Activated T-helper 1 cell treated with anti-CD3 and anti-CD28 coated beads, Interleukin-12 subunit alpha, Interleukin-12 subunit beta, Interleukin-2, Interleukin-4 antibody, amounts not matched to agents 30 ng/mL and 10 ng/mL and 1 ng/mL, durations not matched to agents 14 hours and 24 hours and 36 hours (primary cell): ENCODE measurements at regions not wholly inside any gene's neighbourhood (a gene's known extent, or its start where the extent isn't known, plus 50 kb on each side); places are given as distances from the start of the nearest gene placed in this dataset.

Experiments used
- DNase-seq: peaks from one replicate; pipeline ENCODE4 v3.0.0; 2021; ENCODE audit warnings: low spot score
- H3K27ac Mint-ChIP-seq: one replicate; pipeline ENCODE4 v1.8.0; 2021; ENCODE audit warnings: mild to moderate bottlenecking, mixed read lengths
- H3K27me3 Mint-ChIP-seq: one replicate; pipeline ENCODE4 v1.8.0; 2022; ENCODE audit warnings: mild to moderate bottlenecking, moderate library complexity, mixed read lengths; ENCODE audit not compliant: insufficient read depth
- H3K36me3 Mint-ChIP-seq: one replicate; pipeline ENCODE4 v1.8.0; 2021; ENCODE audit warnings: low read depth, mixed read lengths
- H3K4me1 Mint-ChIP-seq: one replicate; pipeline ENCODE4 v1.8.0; 2021; ENCODE audit warnings: low read depth, mixed read lengths
- H3K4me3 Mint-ChIP-seq: one replicate; pipeline ENCODE4 v1.8.0; 2021; ENCODE audit warnings: mild to moderate bottlenecking, moderate library complexity, mixed read lengths
- H3K9me3 Mint-ChIP-seq: one replicate; pipeline ENCODE4 v1.8.0; 2021; ENCODE audit warnings: mixed read lengths
- intact Hi-C: fragments of 100-400 bp; cut with micrococcal nuclease; formaldehyde crosslinking; loops from one replicate; pipeline ENCODE4 v1.15.1; 2024

DNA sequence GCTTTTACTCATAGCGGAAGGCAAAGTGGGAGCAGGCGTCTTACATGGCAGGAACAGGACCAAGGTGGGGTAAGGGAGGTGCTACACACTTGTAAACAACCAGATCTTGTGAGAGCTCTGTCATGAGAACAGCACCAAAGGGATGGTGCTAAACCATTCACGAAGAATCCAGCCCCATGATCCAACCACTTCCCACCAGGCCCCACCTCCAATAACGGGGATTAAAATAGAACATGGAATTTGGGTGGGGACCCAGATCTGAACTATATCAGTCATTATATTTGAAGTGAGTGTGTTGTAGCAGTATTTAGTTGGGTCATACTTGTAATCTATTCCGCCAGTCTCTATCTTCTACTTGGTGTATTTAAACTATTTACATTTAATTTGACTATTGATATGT is 190.9 kb downstream of the RPLP1 start:
- Mint-ChIP-seq H3K4me1 (no peaks in the 10 kb centered on the region), H3K4me3 (no peak overlapping the region), H3K27me3 (peaks cover 21% of the 10 kb centered on the region), H3K27ac (no peak overlapping the region), H3K36me3 (no peaks in the 10 kb centered on the region), H3K9me3 (peaks cover 15% of the 10 kb centered on the region)
- intact Hi-C loops = no loop called here
- DNase-seq = no peak

GRCh38 chr15:69643971-69644370 is 191.4 kb downstream of the RPLP1 start:
- H3K27me3 Mint-ChIP-seq = peaks cover 26% of the 10 kb centered on the region
- intact Hi-C loops = no loop called here
- no peak overlapping the region for H3K4me3 Mint-ChIP-seq

DNA sequence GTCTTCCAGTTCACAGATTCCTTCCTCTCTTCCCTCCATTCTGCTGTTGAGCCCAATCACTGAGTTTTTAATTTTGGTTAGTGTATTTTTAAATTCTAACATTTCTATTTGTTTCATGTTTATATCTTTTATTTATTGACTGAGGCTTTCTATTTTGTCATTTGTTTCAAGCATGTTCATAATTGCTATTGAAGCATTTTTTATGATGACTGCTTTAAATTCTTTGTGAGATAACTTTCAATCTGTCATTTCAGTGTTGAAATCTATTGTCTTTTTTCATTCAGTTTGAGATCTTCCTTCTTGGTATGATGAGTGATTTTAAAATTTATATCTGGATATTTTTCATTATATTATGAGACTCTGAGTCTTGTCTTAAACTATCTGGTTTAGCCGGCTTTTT is 192.3 kb downstream of the RPLP1 start:
- intact Hi-C loops = no loop called here
- peaks cover 13% of the 10 kb centered on the region for H3K9me3 Mint-ChIP-seq
- no peak for DNase-seq
- peaks cover 29% of the 10 kb centered on the region for H3K27me3 Mint-ChIP-seq
- H3K27ac Mint-ChIP-seq = no peak overlapping the region
- H3K36me3 Mint-ChIP-seq = no peaks in the 10 kb centered on the region
- no peaks in the 10 kb centered on the region for H3K4me1 Mint-ChIP-seq
- no peak overlapping the region for H3K4me3 Mint-ChIP-seq

More at GRCh38 chr15:69643971-69644370, 191.4 kb downstream of the RPLP1 start:
- DNase-seq = no peak
- Mint-ChIP-seq H3K27ac (no peak overlapping the region), H3K4me1 (no peaks in the 10 kb centered on the region), H3K36me3 (no peaks in the 10 kb centered on the region), H3K9me3 (peaks cover 15% of the 10 kb centered on the region)

DNA sequence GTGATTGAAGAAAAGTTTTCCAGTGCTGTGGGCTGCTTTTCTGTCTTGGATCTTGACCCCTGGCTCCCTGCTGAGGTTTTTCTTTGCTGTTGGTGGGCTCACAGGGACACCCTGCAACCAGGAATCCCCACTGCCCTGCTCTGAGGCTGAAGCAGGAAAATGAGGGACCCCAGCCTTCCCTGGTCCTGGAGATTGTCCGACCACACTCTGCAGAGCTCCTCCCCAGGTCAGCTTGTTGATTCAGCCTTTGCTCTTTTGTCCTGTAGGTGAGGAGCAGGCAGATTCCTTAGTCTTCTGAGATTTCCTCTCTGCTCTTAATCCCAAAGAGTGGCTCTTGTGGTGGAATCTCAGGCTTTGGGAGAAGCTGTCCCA is 194.5 kb downstream of the RPLP1 start:
- Mint-ChIP-seq H3K4me1 (no peaks in the 10 kb centered on the region), H3K27me3 (peaks cover 18% of the 10 kb centered on the region), H3K36me3 (no peaks in the 10 kb centered on the region), H3K27ac (no peak overlapping the region), H3K4me3 (no peak overlapping the region), H3K9me3 (no peaks in the 10 kb centered on the region)
- DNase-seq = no peak
- intact Hi-C loops = no loop called here

GRCh38 chr15:69648212-69648611 is 195.6 kb downstream of the RPLP1 start:
- Mint-ChIP-seq H3K9me3 (no peaks in the 10 kb centered on the region), H3K4me3 (no peak overlapping the region), H3K27me3 (peaks cover 19% of the 10 kb centered on the region), H3K27ac (no peak overlapping the region), H3K4me1 (no peaks in the 10 kb centered on the region), H3K36me3 (no peaks in the 10 kb centered on the region)
- no peak for DNase-seq
- intact Hi-C loops = no loop called here

- H3K4me3 Mint-ChIP-seq = no peak overlapping the region
These were observed 196.4 kb downstream of the RPLP1 start for GRCh38 chr15:69648775-69649735.

GRCh38 chr15:69652293-69652692 is 199.7 kb downstream of the RPLP1 start:
- Mint-ChIP-seq H3K27me3 (peaks cover 11% of the 10 kb centered on the region), H3K4me3 (no peak overlapping the region), H3K36me3 (no peaks in the 10 kb centered on the region), H3K4me1 (no peaks in the 10 kb centered on the region), H3K9me3 (no peaks in the 10 kb centered on the region), H3K27ac (no peak overlapping the region)
- no peak for DNase-seq
- intact Hi-C loops = no loop called here

More at GRCh38 chr15:69648775-69649735, 196.4 kb downstream of the RPLP1 start:
- Mint-ChIP-seq H3K4me1 (no peaks in the 10 kb centered on the region), H3K27ac (no peak overlapping the region), H3K9me3 (no peaks in the 10 kb centered on the region), H3K36me3 (no peaks in the 10 kb centered on the region), H3K27me3 (peaks cover 17% of the 10 kb centered on the region)
- no peak for DNase-seq
- intact Hi-C loops = no loop called here

GRCh38 chr15:69652751-69653305 is 200.2 kb downstream of the RPLP1 start:
- Mint-ChIP-seq H3K27ac (no peak overlapping the region), H3K9me3 (no peaks in the 10 kb centered on the region), H3K27me3 (peaks cover 11% of the 10 kb centered on the region), H3K4me1 (no peaks in the 10 kb centered on the region), H3K4me3 (no peak overlapping the region), H3K36me3 (no peaks in the 10 kb centered on the region)
- intact Hi-C loops = no loop called here
- no peak for DNase-seq

DNA sequence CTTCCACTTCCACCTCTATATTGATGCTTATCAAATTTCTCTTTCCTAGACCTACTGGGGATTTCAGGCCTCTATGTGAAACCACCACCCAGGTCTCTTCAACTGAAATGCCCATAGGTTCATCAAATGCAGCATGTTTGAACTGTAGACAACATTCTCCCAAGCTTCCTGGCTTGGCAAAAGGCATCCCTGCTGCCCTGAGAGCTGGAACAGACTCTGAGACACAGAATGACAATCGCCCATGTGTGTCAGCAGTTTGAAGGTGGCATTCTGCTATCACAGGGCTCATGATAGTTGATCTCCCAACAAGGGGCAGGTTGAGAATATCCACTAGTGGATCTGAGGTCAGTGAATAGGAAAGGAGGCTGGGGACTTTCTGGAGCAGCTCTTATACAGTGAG is 200.7 kb downstream of the RPLP1 start:
- Mint-ChIP-seq H3K27me3 (peaks cover 11% of the 10 kb centered on the region), H3K4me3 (no peak overlapping the region), H3K4me1 (no peaks in the 10 kb centered on the region), H3K27ac (no peak overlapping the region), H3K9me3 (no peaks in the 10 kb centered on the region), H3K36me3 (no peaks in the 10 kb centered on the region)
- intact Hi-C loops = no loop called here
- DNase-seq = no peak

GRCh38 chr15:69653846-69654245 is 201.2 kb downstream of the RPLP1 start:
- Mint-ChIP-seq H3K4me3 (no peak overlapping the region), H3K36me3 (no peaks in the 10 kb centered on the region), H3K4me1 (no peaks in the 10 kb centered on the region), H3K27me3 (peaks cover 7% of the 10 kb centered on the region), H3K27ac (no peak overlapping the region), H3K9me3 (no peaks in the 10 kb centered on the region)
- intact Hi-C loops = no loop called here
- DNase-seq = no peak

GRCh38 chr15:69656271-69657030 is 203.8 kb downstream of the RPLP1 start:
- H3K27ac Mint-ChIP-seq = no peak overlapping the region
- DNase-seq = no peak
- intact Hi-C loops = no loop called here
- no peaks in the 10 kb centered on the region for H3K9me3 Mint-ChIP-seq
- no peaks in the 10 kb centered on the region for H3K36me3 Mint-ChIP-seq
- H3K27me3 Mint-ChIP-seq = peaks cover 2% of the 10 kb centered on the region
- no peaks in the 10 kb centered on the region for H3K4me1 Mint-ChIP-seq
- no peak overlapping the region for H3K4me3 Mint-ChIP-seq

DNA sequence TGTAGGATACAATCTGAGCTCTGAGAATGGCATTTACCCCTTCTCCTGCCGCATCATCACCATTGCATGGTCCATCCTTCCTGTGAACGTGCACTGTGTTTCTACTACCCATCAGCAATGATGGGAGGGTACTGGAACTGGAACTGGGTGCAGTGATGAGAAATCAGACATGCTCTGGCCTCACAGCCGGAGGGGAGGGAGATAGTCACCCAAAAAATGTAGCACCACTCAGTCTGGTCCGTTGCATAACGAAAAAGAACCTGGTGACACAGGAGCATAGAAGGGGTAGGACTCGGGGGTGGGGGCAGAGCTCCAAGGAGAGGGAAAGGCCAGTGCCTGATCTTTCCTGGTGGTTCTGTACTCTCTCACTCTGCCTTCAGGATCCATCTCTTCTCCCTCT is 205.0 kb downstream of the RPLP1 start:
- Mint-ChIP-seq H3K27ac (no peak overlapping the region), H3K27me3 (no peaks in the 10 kb centered on the region), H3K36me3 (no peaks in the 10 kb centered on the region), H3K9me3 (no peaks in the 10 kb centered on the region), H3K4me3 (no peak overlapping the region), H3K4me1 (no peaks in the 10 kb centered on the region)
- intact Hi-C loops = no loop called here
- no peak for DNase-seq

DNA sequence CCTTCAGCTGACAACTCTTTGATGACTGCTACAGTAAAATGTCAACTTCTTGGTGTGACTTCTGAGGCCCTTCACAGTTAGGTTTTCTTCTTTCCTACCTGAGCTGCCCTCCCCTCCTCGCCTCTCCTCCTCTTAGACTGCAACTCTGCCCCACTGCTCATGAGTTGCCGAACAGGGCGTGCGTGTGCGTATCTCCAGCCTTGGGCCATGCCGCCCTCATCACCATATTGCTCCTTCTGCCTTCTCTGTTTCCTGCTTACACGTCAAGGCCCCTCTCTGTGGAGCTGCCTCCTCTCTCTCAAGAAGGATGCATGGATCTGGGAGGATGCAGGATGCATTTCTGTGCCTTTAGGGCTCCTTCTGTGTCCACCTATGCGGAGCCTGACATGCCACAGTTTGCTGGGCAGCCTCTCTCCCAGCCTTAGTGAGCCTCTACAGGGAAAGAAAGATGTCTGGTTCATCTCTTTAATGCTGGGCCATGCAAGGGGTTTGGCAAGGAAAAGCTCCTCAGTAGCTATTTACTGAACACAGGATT is 205.9 kb downstream of the RPLP1 start:
- no peak for DNase-seq
- Mint-ChIP-seq H3K9me3 (no peaks in the 10 kb centered on the region), H3K27ac (no peak overlapping the region), H3K4me3 (no peak overlapping the region), H3K27me3 (no peaks in the 10 kb centered on the region), H3K36me3 (no peaks in the 10 kb centered on the region), H3K4me1 (no peaks in the 10 kb centered on the region)
- intact Hi-C loops = no loop called here
